ENCODE measurements at regions not wholly inside any gene's neighbourhood (a gene's known extent, or its start where the extent isn't known, plus 50 kb on each side); places are given as distances from the start of the nearest gene placed in this dataset.

GRCh38 chrX:117483950-117484349 is 632.7 kb downstream of the KLHL13 start:
- TF ChIP-seq CTCF (conservative IDR thresholded peaks at IDR 0.05 in 1 of 2, IDR thresholded peaks at IDR 0.05 in 1 of 2; ENCODE audit: extremely low read depth in 1 of 2, insufficient read depth in 1 of 2, low read depth in 1 of 2, low read length in 2 of 2) = no peak
- TF ChIP-seq EZH2 (IDR thresholded peaks at IDR 0.05; ENCODE audit: borderline replicate concordance, low read length) = no peak

All from mammary epithelial cell (primary cell).